HepG2 (cell line): ENCODE measurements at regions not wholly inside any gene's neighbourhood (a gene's known extent, or its start where the extent isn't known, plus 50 kb on each side); places are given as distances from the start of the nearest gene placed in this dataset.

Source experiments
- ATAC-seq: fragments of 200-7000 bp; cut with Tn5 transposase; 3 replicates; pipeline ENCODE4 v1.9.1; 2020; ENCODE audit warnings: mild to moderate bottlenecking, moderate library complexity
- BruUV-seq: library from RNA; stranded (reverse); fragments of 400-500 nt; replicated peaks from 2 replicates; lab custom pipeline; 2021; lab: Mats Ljungman, UMichigan
- CTCF ChIA-PET: fragments of 300-600 bp; formaldehyde crosslinking; extraction: SDS; loops from one replicate; lab custom pipeline; 2021; ENCODE audit warnings: low total read pairs, inconsistent platforms, low intra/inter-chr PET ratio; lab: Yijun Ruan, JAX
- POLR2A ChIA-PET: fragments of 350-600 bp; sonication (Branson Sonifier 250); formaldehyde crosslinking; loops from one replicate; lab custom pipeline; 2020; ENCODE audit warnings: antibody characterized with exemption, inconsistent platforms; lab: Yijun Ruan, JAX
- DNase-seq: peaks from one replicate; pipeline ENCODE4 v3.0.0-alpha.2; 2015; ENCODE audit warnings: low spot score
- FAIRE-seq: peaks from 3 replicates; lab custom pipeline; 2011; peaks lifted over from hg19 to GRCh38; lab: Jason Lieb, UNC
- H2AFZ ChIP-seq: one replicate; pipeline ENCODE4 v1.6.1; 2011; ENCODE audit warnings: low read length, inconsistent platforms
- H3K27ac ChIP-seq: fragments of 300-600 bp; 3 replicates; pipeline ENCODE4 v1.8.0; 2011; ENCODE audit warnings: mixed run types, mild to moderate bottlenecking, mixed read lengths, low read length, inconsistent platforms; ENCODE audit not compliant: insufficient read depth; ENCODE audit errors: extremely low read length
- H3K27me3 ChIP-seq, 2 experiments: fragments of 200-600 bp in 1 of 2; 2 replicates in 1 of 2; 3 replicates in 1 of 2; pipeline versions ENCODE4 v1.6.0 to v1.8.0; 2011; ENCODE audit warnings: low read length in 2 of 2, mild to moderate bottlenecking in 2 of 2, moderate library complexity in 2 of 2, inconsistent platforms in 1 of 2; ENCODE audit not compliant: insufficient read depth in 2 of 2, control insufficient read depth in 1 of 2
- H3K36me3 ChIP-seq, 2 experiments: fragments of 200-600 bp in 1 of 2; replicated peaks in 1 of 2; 2 replicates in 1 of 2; 3 replicates in 1 of 2; pipeline versions ENCODE4 v1.5.1 to v1.8.0; 2011; ENCODE audit warnings: low read length in 2 of 2, inconsistent platforms in 1 of 2; ENCODE audit not compliant: insufficient read depth in 2 of 2, control insufficient read depth in 1 of 2
- H3K4me1 ChIP-seq: 2 replicates; pipeline ENCODE4 v1.5.1; 2012; ENCODE audit warnings: low read length, inconsistent platforms; ENCODE audit not compliant: insufficient read depth
- H3K4me2 ChIP-seq: 2 replicates; pipeline ENCODE4 v1.6.0; 2011; ENCODE audit warnings: low read depth, low read length, inconsistent platforms
- H3K4me3 ChIP-seq, 3 experiments: fragments of 200-600 bp in 1 of 3; sonication (generic), shearing (Covaris generic) in 1 of 3; replicated peaks in 1 of 3; 2 replicates each; pipeline ENCODE4 v1.5.1; 2011 to 2016; ENCODE audit warnings: low read length in 3 of 3, inconsistent platforms in 2 of 3, low read depth in 2 of 3, mild to moderate bottlenecking in 2 of 3, control low read depth in 1 of 3, mixed read lengths in 1 of 3; ENCODE audit not compliant: insufficient read depth in 1 of 3
- H3K79me2 ChIP-seq: one replicate; pipeline ENCODE4 v1.6.1; 2011; ENCODE audit warnings: low read length, inconsistent platforms; ENCODE audit not compliant: insufficient read depth
- H3K9ac ChIP-seq: 2 replicates; pipeline ENCODE4 v1.6.0; 2011; ENCODE audit warnings: mild to moderate bottlenecking, low read depth, low read length, inconsistent platforms; ENCODE audit not compliant: insufficient read depth
- H3K9me3 ChIP-seq: 2 replicates; pipeline ENCODE4 v1.5.1; 2012; ENCODE audit warnings: mild to moderate bottlenecking, low read length
- H4K20me1 ChIP-seq: 2 replicates; pipeline ENCODE4 v1.6.0; 2011; ENCODE audit warnings: inconsistent platforms, mild to moderate bottlenecking, low read length, moderate library complexity; ENCODE audit not compliant: insufficient read depth
- AGO1 ChIP-seq: fragments of 200-400 bp; formaldehyde crosslinking; IDR thresholded peaks from 2 replicates; pipeline ENCODE4 v1.6.1; 2017; ENCODE audit warnings: mild to moderate bottlenecking, low read depth, low read length, moderate library complexity; ENCODE audit not compliant: poor library complexity, severe bottlenecking
- HIC2 ChIP-seq: sonication (generic); formaldehyde crosslinking; IDR thresholded peaks from 2 replicates; pipeline ENCODE4 v1.9.0; 2022; ENCODE audit warnings: low read depth, missing genetic modification reagents
- MAF1 ChIP-seq: sonication (generic); formaldehyde crosslinking; IDR thresholded peaks from 2 replicates; pipeline ENCODE4 v1.5.0; 2020; ENCODE audit warnings: missing genetic modification reagents, borderline replicate concordance
- RCOR2 ChIP-seq: IDR thresholded peaks from 2 replicates; pipeline ENCODE4 v1.6.1; 2016; ENCODE audit warnings: missing biosample characterization, missing genetic modification reagents
- TFDP1 ChIP-seq: IDR thresholded peaks from 2 replicates; pipeline ENCODE4 v1.6.1; 2016; ENCODE audit warnings: missing compliant biosample characterization, missing genetic modification reagents, borderline replicate concordance
- TP53 ChIP-seq: sonication (generic); formaldehyde crosslinking; conservative IDR thresholded peaks from 2 replicates; pipeline ENCODE4 v1.4.0; 2020; ENCODE audit warnings: missing genetic modification reagents
- ZBTB7B ChIP-seq: sonication (generic); formaldehyde crosslinking; IDR thresholded peaks from 2 replicates; pipeline ENCODE4 v1.4.0; 2020; ENCODE audit warnings: missing genetic modification reagents
- ZNF562 ChIP-seq: sonication (generic); formaldehyde crosslinking; IDR thresholded peaks from 2 replicates; pipeline ENCODE4 v1.8.0; 2022; ENCODE audit warnings: missing genetic modification reagents, borderline replicate concordance
- ZNF883 ChIP-seq: sonication (generic); formaldehyde crosslinking; IDR thresholded peaks from 2 replicates; pipeline ENCODE4 v1.5.1; 2020; ENCODE audit warnings: mild to moderate bottlenecking, missing genetic modification reagents; ENCODE audit errors: not compliant biosample characterization
- WGBS: methylation state at CpG from one replicate; pipeline ENCODE4 v1.1.6; 2017; ENCODE audit warnings: low lambda C conversion rate; 5-methylcytosine and 5-hydroxymethylcytosine counted together
- in situ Hi-C: cut with HindIII; loops from 2 replicates; pipeline ENCODE4 v1.10.0; 2017; ENCODE audit warnings: low pct_unique_long_range_greater_than_20kb; ENCODE audit not compliant: extremely low pct_ligation_motif_present
- intact Hi-C: fragments of 100-400 bp; cut with micrococcal nuclease; formaldehyde crosslinking; loops from one replicate; pipeline ENCODE4 v1.10.0; 2022; ENCODE audit not compliant: unreplicated experiment

DNA sequence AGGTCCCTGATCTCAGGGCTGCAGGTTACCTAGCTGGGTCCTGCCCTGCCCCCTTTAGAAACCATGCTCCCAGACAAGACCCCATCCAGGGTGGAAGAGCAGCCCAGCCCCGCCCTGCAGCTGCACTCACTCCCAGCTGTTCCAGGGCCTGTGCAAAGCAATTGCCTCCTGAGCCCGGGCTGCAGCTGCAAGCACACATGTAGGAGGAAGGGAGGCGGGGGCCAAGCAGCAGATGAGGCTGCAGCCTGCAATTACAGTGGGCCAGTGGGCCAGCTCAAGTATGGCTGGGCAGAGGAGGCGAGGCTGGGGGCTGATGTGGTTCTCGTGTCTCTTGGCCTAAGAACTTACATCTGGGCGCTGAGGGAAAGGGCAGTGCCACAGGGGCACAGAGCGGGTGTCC, 65.4 kb upstream of the TUBA3E start (continued):
- TF ChIP-seq HIC2 (CRISPR knock-in tag) = no peak
- TF ChIP-seq TP53 (CRISPR knock-in tag) = no peak
- no peak for TF ChIP-seq MAF1 (CRISPR knock-in tag)
- TF ChIP-seq AGO1 = no peak
- no peak for TF ChIP-seq TFDP1
- no peak for TF ChIP-seq ZNF562 (CRISPR knock-in tag)

DNA sequence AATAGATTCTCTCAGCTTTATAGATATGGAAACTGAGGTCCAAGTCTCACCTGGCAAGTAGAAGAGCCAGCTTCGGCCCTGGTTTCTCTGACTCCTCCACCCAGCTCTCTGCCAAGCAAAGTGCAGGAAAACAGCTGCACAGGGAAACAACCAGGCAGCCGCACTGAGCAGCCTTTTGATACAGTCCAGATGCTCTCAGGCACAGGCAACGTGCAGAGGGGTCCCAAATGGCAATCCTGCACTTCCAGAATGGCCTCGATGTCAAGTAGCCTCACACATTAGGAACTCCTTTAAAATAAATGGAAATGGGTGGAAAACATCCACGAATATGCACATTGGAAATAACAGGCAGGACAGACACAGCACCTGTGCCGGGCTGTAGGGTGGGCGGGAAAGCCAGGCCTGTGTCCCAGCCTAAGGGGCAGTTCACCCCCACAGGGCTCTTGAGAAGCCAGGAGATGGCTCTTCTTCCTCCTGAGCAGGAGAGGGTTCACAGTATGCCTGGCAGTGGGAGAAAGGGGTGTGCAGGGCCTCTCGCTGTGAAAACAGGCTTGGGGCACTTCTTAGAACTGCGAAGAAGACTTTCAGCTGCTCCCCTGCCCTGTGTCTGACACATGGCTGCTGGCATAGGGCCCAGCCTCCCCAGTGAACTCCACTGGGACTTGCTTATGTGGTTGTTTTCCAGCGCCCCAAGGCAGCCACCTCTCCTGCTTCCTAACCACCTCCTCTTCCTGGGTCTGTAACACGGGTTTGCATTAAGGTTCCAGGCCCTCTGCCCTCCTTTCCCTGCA, 63.9 kb upstream of the TUBA3E start:
- Histone ChIP-seq H3K4me2 (no peak overlapping the region), H2AFZ (no peak overlapping the region), H3K4me1 (no peaks in the 10 kb centered on the region), H3K36me3 (no peaks in the 10 kb centered on the region), H3K79me2 (no peaks in the 10 kb centered on the region)
- WGBS = 4% methylated on average over 11 of the region's 11 CpGs
- CTCF ChIA-PET = no interaction called here
- no peak for TF ChIP-seq ZBTB7B (CRISPR knock-in tag)
- no peak for TF ChIP-seq RCOR2 (CRISPR knock-in tag)
- no peak for TF ChIP-seq ZNF883 (CRISPR knock-in tag)
- TF ChIP-seq, all 625 proteins: peak for 0
- BruUV-seq = no TSS peak
- Histone ChIP-seq H3K9ac (no peak overlapping the region), H4K20me1 (no peaks in the 10 kb centered on the region), H3K27ac (no peak overlapping the region), H3K4me3 (no peak overlapping the region), H3K9me3 (no peaks in the 10 kb centered on the region), H3K27me3 (peaks cover 7 to 80% of the 10 kb centered on the region in 2 experiments; a peak in 4 of 5 replicates)
- no peak for FAIRE-seq
- ATAC-seq = no peak
- in situ Hi-C loops = no loop called here
- no peak for DNase-seq
- intact Hi-C loops = no loop called here
- POLR2A ChIA-PET = no interaction called here
